CD4-positive, alpha-beta T cell treated with Interleukin-4 for 4 hours (primary cell): ENCODE measurements at regions not wholly inside any gene's neighbourhood (a gene's known extent, or its start where the extent isn't known, plus 50 kb on each side); places are given as distances from the start of the nearest gene placed in this dataset.

Experiments used
- DNase-seq: peaks from one replicate; pipeline ENCODE4 v3.0.0-alpha.2; 2020

DNA sequence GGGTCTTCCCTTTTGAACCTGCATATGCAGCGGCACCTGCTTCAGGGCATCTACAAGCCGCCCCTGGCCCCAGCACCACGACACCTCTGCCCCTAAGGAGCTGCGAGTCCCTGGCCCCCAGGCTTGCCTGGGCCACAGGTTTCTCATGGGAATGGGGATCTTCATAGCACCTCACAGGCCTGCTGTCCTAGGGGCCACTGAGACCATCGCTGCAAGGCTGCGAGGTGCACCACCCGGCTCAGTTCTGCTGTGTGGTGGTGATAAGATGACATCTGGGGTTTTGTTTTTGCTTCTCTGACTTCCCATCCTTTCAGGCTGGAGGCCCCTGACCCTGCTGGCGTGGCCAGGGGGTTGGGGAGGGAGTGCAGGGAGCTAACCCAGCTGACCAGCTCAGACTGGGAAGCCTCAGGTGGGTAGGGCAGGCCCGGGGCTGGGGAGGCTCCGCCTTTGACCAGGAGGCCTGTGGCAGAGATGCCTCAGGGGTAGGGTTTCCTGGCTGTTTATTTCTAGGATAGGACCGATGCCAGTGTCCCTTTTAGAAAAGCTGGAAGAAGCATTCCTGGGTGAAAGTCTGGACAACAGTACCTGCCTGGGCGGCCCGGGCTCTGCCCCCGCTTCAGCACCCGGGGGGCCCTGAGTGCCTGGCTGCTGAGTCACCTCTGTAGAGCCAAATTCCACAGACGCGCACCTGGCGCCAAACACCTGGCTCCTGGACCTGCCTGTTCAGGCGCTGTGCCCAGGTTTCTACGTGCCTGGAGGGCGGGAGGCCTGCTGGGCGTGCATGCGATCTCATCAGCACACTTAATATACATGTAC, 264.7 kb downstream of the DLL1 start:
- no peak for DNase-seq

DNA sequence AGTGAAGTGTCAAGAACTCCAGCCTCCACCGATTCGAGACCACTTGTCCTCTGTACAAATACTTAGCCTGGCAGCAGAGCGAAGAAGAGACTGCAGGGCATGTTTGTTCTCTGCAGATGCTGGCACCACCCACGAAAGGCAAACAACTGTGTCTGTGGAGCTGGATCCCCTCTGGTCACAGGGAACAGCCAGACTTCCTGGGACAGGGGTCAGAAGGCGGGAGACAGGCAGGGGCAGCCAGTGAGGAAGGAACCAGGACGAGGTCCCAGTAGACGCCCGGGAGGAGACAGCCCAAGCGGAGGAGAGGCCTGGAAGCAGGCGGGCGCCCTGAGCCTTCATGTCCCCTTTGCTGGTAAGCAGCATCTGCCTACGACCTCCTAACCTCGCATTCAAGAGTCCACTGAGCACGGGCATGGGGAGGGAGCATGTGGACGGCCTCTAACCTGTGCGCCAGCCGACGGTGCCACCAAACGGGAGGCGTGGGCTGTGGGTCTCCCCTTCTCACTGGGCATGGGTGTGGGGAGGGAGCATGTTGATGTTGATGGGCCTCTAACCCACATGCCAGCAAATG, 265.5 kb downstream of the DLL1 start:
- no peak for DNase-seq

DNA sequence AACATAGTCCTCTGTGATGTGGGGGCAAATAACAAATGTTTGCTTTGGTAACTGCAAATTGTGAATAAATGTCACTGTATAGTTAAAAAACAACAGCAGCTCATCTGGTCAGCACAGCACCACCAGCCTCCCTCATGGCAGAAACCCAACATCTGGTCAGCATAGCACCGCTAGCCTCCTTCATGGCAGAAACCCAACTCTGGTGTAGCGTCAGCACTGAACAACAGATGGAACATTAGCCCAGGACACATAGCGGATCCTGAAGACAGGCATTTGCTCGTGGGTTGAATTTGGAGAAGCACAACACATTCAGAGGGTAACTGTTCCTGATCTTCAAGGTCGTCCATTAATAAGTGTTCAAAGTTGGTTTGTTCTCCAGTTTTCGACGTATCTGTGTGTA, 265.9 kb downstream of the DLL1 start:
- DNase-seq = no peak

DNA sequence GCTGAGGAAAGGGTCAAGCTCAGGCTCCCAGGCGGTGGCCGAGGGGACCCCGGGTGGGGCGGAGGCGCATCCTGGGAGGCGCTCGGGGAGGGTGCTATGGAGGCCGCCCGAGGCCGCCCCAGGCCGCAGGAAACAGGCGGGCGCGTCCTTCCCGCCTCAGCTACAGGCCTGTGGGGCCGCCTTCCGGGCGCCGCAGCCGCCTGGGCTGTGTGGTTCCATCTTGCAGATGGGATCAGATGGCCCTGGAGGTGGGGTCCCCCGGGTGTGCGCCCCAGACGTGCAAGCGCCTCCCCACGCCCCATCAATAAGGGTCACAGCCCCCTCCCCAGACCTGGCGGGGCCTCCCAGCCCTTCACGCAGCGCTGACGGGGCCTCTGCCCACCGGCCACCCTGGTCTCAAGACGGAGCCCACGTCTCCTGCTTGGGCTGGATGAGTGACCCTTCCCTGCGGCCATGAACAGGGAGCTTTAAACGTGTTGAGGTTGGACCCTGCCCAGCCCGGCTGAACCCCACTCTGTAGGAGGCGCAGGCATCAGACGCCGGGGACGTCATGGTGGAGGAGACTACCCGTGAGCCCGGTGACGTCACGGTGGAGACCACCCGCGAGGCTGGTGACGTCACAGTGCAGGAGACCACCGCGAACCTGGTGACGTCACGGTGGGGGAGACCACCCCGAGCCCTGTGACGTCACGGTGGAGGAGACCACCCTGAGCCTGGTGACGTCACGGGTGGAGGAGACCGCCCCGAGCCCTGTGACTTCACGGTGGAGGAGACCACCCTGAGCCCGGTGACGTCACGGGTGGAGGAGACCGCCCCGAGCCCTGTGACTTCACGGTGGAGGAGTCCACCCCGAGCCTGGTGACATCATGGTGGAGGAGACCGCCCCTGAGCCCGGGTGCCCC, 267.0 kb downstream of the DLL1 start:
- no peak for DNase-seq

DNA sequence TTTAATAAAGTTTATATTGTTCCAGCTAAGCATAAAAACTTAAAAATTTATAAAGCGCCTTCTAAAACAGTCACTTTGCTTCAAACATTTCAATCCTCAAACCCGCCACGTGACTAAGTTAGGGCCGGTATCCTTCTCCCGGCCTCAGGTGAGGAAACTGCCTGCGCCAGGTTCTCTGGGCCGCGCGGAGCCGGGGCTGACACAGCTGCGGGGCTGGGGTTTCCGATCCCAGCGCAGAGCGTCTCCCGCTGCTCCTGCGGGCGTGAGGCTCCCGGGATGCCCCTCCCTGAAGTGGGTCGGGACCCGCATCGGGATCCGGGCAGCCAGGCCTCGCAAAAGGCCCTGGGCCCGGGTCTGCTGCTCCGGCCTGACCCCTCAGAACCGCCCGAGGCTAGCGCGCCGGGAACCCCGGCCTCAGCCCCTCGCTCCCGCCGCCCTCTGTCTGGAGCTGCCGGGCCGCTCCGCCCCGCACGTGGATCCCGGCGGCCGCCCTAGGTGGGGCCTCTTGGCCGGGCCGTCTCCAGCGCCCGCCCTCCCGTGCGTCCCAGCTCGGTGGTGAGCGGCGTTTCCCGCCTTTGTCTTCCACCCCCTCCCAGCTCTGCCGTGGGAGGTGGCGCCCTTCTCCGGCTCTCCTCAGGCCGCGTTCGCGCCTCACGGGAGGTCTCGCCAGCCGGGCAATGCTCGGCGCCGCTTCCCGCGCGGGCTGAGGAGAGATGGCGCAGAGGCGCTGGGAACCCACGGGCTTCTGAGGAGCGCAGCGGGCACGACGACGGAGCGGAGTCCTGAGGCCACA, 267.9 kb downstream of the DLL1 start:
- no peak for DNase-seq

DNA sequence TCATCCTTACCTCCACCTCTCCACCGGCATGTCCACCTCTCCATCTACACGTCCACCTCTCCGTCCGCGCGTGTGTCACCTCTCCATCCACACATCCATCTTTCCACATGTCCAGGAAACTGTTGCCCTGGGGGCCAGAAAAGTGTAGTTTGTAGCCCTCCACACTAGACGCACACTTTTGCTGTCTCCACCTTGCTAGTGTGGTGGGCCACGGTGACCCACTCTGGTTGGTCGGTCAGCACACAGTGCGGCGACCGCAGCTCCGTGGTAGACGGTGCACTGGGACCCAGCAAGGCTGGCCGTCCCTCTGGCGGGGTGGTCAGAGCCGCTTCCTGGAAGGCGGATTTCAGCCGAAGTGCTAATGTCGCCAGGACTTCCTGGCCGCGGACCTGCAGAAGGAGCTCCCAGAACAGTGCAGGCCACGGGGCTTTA, 268.6 kb downstream of the DLL1 start:
- DNase-seq = no peak

DNA sequence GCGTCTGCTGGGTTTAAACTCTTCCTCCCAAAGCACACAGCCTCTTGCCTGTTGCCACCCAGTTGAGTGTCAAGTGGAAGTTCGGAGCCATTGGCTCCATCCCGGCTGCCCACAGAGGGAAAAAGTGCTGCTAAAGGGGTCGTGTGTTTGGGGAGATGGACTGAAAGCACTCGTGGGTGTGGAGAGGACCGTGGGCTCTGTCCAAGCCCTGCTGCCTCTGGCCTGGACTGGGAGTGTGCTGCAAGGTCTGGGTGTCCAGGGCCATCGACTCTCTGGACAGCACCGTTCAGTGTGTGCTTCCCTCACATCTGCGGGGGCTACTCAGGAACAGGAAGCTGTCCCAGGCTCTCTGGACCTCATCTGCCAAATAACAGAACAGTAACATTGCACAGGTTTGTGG, 269.3 kb downstream of the DLL1 start:
- no peak for DNase-seq

DNA sequence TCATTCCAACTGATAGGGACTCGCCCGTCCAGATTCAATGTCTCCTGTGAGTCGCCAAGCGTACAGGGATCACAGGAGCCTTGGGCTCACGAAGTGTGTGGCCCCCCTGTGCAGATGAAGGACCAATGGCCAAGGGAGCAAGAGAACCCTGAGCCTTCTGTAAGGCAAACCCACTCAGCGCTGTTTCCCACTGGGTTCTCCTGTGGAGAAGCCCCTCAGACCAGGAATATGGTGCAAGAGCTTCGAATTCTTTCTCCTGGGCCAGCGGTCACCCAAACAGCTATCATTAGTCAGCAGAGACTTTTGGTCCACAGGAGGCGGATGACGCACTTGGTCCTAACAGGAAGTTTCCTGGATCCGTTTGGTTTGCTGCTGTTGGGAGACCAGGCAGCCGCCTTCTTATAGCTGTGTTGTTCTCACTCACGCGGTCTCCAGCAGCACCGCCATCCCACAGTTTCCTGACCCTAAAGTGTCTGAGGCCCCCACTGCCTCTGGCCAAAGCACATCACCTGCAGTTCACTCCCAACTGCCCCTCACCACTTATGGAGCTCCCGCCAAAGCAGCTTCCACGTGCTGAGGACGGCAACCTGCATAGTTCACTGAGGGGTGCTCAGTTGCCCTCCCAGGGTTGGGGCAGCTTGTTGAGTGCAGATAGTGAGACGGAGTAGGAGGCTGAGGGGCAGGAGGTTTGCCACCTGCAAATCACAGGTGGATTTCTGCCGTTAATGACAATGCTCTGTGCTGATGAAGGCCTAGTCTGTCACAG, 268.6 kb downstream of the ERMARD start:
- DNase-seq = no peak

DNA sequence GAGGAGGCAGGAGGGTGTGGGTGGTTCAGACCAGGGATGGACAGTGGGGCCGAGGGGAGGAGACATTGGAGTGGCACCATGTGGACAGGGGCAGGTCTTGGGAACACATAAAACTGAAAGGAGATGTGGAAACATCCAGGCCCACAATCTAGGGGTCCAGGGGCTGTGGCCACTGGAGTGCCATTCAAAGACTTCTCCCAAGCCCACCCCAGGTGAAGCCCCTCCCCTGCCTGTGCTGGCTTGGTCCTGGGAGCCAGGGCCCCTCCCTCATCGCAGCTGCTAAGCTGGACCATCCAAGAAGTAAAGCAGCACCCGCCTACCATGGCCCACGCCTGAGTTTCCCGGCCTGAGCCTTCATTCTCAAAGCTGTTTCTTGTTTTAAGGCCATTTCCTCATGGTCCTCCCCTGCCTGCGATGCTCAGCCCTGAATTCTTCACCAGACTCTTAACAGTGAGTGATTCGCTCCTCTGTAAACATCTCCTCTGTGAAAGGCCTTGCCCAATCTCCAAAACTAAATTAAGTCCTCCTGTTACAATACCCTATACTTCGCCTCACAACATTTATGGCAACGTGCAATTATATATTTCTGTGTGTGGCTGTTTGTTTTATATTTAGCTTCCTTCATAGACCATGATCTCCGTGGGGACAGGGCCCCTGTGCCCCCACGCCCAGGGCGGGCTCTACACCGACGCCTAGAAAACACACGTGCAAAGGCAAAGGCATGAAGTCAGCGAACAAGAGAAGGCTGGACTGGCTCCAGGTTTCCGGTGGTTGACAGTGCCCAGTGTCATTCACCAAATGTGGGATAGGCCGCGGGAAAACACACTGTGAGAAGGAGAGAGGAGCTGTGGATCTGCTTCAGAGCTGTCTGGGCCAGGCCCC, 267.8 kb downstream of the ERMARD start:
- no peak for DNase-seq

DNA sequence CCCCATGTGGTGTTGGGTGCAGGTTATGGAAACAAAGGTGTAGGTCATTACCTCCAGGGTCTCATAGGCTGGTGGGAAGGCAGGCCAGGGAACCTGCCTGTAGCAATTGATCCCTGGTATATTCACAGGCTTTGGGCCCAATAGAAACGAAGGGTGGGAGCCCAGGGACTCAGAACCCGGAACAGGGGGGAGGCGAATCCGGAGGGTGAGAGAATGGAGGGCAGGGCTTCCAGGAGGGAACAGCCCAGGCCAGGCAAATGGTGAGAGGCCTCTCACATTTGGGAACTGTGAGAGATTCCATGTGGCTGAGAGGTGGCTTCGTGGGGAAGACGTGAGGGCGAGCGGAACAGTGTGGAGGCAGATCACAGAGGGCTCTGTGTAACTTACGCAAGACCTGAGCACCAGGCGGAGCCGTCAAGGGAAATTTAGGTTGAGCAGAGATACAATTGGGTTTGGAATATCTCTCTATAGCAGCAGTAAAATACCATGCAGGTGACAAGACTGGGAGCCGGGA, 267.1 kb downstream of the ERMARD start:
- DNase-seq = no peak

DNA sequence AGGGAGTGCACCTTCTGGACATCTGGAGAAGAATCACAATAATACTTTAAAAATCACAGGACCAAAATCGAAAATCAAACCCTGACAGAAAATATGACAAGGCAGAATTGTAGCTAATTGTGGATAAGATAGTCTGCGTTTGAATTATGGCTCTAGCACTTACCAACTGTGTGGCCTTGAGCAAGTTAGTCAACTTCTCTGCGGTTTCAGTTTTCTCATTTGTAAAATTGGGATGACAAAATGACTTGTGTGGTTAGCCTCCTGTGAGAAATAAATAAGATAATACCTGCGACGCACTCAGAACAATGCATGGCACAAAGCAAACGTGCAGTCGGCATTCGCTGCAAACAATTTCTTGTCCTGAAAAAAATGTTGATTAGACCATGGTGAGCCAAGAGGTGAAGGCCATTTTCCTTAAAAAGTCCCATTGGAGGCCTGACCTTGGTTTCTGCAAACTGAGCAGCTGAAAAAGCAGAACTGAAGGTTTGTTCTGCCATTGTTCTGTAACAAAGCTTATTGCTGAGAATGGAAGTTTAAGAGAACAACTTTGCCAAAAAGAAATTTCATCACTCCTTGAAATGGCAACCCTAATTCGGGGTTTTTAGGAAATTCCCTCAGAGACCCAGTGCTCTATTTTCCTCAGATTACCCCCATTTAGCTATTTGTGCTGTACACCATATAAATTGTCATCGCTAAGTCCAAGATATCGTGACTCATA, 266.3 kb downstream of the ERMARD start:
- no peak for DNase-seq

DNA sequence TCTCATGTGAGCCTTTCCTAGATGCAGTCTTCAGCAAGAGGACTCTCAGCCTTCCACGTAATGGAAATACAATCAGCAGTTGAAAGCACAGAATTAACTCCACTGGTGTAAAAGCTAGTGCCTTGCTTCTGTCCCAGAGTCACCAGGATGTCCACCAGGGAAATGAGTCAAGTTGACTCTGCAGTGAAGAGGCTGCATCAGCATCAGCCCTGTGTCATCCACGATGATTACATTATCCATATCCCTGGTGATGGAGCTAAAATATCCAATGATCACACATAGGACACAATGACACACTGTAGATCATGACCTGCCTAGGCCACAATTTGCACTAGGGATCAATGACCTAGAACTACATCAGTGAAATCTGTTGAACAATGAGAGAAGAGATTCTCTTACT, 262.4 kb downstream of the ERMARD start:
- no peak for DNase-seq

DNA sequence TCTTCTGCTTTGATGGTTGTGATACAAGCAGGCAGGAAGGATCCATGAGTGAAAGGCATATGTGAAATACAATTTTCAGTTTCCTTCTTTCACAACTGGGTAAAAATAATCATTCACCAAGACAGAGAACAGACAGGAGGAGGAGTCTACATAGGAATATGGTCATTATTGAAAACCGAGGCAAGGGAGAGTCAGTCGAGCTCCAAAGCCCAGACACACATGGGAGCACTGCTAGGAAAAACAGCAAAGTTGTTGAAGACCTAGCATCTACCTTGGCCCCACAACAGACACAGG, 260.6 kb downstream of the ERMARD start:
- DNase-seq = no peak

DNA sequence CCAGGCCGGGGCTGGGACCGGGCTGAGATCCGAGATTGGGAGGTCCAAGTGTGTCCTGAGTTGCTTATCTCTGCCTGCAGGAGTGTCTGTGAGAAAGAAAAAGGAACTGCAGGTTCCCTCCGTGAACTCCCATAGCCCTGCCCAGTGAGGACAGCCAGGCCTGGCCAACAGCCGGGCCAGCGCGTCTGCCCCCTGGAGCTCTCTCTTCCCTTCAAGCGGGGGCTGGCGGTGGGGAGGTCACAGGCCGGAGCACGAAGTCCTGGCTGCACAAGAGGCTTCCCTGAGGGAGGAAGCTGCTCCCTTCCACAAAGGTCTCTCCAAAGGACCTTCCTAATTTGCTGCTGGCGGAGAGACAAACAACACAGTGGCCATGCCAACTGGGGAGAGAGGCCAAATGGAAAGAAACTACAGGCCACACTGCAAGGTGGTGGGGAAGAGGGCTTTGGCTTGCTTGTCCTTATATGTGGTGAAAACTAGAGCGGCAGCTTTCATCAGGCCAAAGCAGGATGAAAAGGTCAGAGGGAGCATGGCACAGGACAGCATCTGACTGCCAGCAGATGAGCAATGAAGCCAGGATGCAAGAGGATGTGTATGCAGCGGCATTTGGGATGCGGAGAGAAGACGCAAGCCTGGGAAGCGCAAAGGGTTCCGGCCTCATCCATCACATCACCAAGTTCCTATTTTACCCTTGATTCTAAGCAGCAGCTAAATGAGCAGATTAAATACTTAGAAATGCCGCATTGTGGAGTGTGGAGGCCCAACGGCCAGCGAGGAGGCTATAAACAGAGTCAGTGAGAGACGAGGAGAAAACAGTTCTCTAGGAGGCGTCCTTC, 260.0 kb downstream of the ERMARD start:
- no peak for DNase-seq

DNA sequence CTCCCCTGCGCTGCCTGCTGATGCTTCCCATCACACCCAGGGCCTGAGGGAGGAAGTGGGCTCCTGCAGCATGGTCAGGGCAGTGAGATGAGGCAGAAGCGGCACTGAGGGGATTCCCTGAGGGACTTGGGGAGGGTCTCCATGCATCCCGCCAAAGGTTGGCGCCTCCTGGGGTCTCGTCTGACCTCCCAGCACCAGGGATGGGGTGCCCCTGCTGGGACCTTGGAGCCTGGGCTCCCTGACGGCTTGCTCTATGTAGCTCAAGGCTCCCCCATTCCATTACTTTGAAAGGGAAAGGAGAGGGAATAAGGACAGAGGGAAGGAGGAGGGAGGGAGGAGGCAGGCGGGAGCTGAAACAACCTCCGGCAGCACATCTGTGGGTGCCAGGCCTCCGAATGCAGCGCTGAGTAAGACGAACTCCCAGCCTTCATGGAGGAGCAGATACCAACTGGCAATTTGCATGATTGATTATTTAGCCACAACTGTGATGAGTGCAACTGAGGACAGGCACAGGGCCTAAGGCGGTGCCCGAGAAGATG, 259.3 kb downstream of the ERMARD start:
- DNase-seq = no peak

DNA sequence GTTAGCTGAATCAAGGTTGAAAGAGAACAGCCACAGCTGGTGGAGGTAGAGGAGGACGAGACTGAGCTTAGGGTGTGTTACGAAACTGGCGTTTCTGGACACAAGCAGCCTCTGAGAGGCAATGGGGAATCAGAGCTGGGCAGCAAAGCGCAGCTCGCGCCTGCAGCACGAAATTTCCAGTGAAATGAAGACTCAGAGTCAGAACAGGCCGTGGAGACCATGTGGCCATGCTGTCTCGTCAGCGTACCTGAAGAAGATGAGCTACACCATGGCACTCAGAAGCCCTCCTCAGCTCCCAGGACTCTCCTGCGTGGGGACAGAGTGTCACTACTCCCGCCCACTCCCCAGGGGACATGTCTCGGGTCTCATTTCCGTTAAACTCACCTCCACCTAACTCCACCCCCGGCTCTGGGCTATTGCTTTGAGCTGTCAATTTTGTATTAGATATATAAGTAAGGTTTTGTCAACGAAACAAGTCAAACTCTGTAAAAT, 256.9 kb downstream of the ERMARD start:
- DNase-seq = no peak

DNA sequence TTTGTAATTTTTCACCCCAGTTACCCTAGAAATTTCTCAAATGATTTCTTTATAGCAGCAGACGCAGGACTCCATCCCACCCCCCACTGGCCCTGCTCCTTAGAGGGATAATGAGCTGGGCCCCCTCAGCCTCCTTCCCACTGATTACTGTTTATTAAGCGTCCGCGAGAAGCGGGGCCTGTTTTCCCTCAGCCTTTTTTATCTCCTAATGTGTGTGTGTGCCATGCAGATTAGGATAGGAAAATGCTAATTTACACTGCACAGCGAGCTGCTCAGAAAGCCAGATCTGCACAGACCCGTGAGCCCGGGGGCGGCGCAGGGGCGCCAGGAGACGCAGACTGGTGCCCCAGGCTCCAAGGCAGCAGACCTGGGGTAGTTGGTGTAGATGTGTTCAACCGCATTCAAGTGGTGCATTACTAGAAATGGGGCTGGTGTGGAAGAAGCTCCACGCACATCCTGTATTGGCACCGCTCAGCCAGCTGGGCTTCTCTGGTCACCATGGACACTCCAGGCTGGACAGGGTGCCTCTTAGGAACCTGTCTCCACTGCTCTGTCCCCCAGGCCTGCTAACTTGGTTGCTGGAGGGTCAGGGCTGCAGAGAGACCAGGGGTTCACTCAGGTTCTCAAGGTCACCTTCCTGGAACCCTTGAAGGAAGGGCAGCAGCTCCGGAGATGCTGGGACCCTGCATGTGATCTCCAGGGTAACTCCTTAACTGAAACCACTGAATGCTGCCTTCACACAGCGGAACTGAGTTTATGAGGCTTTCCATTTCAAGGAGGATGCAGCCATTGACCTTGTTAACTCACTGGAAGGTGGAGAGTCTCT, 256.3 kb downstream of the ERMARD start:
- DNase-seq = no peak

DNA sequence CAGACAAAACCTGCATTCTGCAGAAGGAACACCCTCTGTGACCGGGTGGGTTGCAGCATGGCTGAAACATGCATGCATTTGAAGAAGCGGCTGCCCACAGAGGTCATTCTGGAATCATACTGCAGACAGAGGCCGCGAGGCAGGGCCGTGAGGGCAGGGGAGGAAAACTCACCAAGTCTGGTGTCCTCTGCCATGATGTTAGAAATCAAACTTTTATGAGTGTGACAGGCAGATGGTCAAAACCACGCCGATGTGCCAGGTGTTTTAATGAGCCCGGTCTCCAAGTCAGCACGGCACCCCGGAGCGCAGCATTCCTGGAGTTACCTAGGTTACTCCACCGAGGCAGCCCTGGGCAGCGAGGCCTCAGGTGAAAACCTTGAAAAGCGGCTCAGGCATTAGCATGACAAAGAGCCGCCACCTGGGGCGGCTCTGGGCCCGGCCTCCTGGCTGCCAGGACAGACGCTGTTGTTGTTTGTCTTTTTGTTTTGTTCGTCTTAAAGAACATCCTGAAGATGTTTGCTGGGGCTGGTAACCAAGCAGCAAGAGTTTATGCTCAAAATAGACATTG, 255.6 kb downstream of the ERMARD start:
- DNase-seq = no peak
